SK-N-SH (cell line): ENCODE measurements at regions not wholly inside any gene's neighbourhood (a gene's known extent, or its start where the extent isn't known, plus 50 kb on each side); places are given as distances from the start of the nearest gene placed in this dataset.

Source experiments
- CTCF ChIA-PET: fragments of 300-600, 350-600 bp; formaldehyde crosslinking; extraction: SDS; loops from one replicate; lab custom pipeline; 2021; lab: Yijun Ruan, JAX
- POLR2A ChIA-PET: fragments of 350-600 bp; sonication (Branson Sonifier 250); formaldehyde crosslinking; extraction: SDS; loops from one replicate; lab custom pipeline; 2020; ENCODE audit warnings: antibody characterized with exemption, inconsistent platforms; lab: Yijun Ruan, JAX
- DNase-seq: peaks from one replicate; pipeline ENCODE4 v3.0.0; 2012
- H2AFZ ChIP-seq: fragments of 200-600 bp; sonication (generic); 2 replicates; pipeline ENCODE4 v1.8.1; 2016; ENCODE audit warnings: antibody characterized with exemption, mild to moderate bottlenecking, low read depth
- H3F3A ChIP-seq: fragments of 200-600 bp; sonication (generic); replicated peaks from 2 replicates; pipeline ENCODE3; 2016; ENCODE audit warnings: antibody characterized with exemption, mild to moderate bottlenecking; ENCODE audit not compliant: insufficient read depth
- H3K27ac ChIP-seq, 2 experiments: fragments of 200-500 bp in 1 of 2; fragments of 200-600 bp in 1 of 2; sonication (Bioruptor generic) in 1 of 2; sonication (generic), shearing (Covaris generic) in 1 of 2; 2 replicates each; pipeline versions ENCODE4 v1.5.1 to v1.6.1; 2014 to 2016; ENCODE audit warnings: low read depth in 2 of 2, inconsistent platforms in 1 of 2, low read length in 1 of 2, mild to moderate bottlenecking in 1 of 2, mixed read lengths in 1 of 2
- H3K27me3 ChIP-seq: fragments of 200-600 bp; sonication (generic), shearing (Covaris generic); 2 replicates; pipeline ENCODE4 v1.6.1; 2016; ENCODE audit warnings: mixed run types; ENCODE audit not compliant: insufficient read depth
- H3K36me3 ChIP-seq, 2 experiments: fragments of 200-500 bp in 1 of 2; fragments of 200-600 bp in 1 of 2; sonication (Bioruptor generic) in 1 of 2; sonication (generic) in 1 of 2; replicated peaks in 1 of 2; 2 replicates each; pipeline versions ENCODE3 to v1.5.1; 2014 to 2016; ENCODE audit warnings: low read length in 1 of 2, mild to moderate bottlenecking in 1 of 2; ENCODE audit not compliant: insufficient read depth in 2 of 2, control insufficient read depth in 1 of 2
- H3K4me1 ChIP-seq, 2 experiments: fragments of 200-500 bp in 1 of 2; fragments of 200-600 bp in 1 of 2; sonication (Bioruptor generic) in 1 of 2; sonication (generic), shearing (Covaris generic) in 1 of 2; 2 replicates each; pipeline versions ENCODE4 v1.5.1 to v1.6.1; 2014 to 2016; ENCODE audit warnings: low read depth in 1 of 2, low read length in 1 of 2, mixed run types in 1 of 2; ENCODE audit not compliant: insufficient read depth in 2 of 2, control insufficient read depth in 1 of 2
- H3K4me2 ChIP-seq: fragments of 200-600 bp; sonication (generic), shearing (Covaris generic); 2 replicates; pipeline ENCODE4 v1.6.1; 2017; ENCODE audit warnings: mixed run types
- H3K4me3 ChIP-seq, 2 experiments: fragments of 200-500 bp in 1 of 2; fragments of 200-600 bp in 1 of 2; sonication (Bioruptor generic) in 1 of 2; sonication (generic), shearing (Covaris generic) in 1 of 2; 2 replicates each; pipeline versions ENCODE4 v1.5.1 to v1.8.1; 2014 to 2016; ENCODE audit warnings: low read depth in 2 of 2, inconsistent platforms in 1 of 2, low read length in 1 of 2, mild to moderate bottlenecking in 1 of 2, mixed read lengths in 1 of 2, moderate library complexity in 1 of 2
- H3K79me2 ChIP-seq: fragments of 200-600 bp; sonication (generic); 2 replicates; pipeline ENCODE4 v1.8.1; 2017; ENCODE audit warnings: mild to moderate bottlenecking; ENCODE audit not compliant: insufficient read depth
- H3K9ac ChIP-seq: fragments of 200-600 bp; sonication (generic); 2 replicates; pipeline ENCODE4 v1.6.1; 2017; ENCODE audit warnings: mixed run types
- H3K9me2 ChIP-seq: fragments of 200-600 bp; sonication (generic); 2 replicates; pipeline ENCODE4 v1.6.1; 2017; ENCODE audit warnings: mixed run types
- H3K9me3 ChIP-seq: fragments of 200-600 bp; sonication (generic); 2 replicates; pipeline ENCODE4 v1.6.1; 2017; ENCODE audit warnings: mixed run types, mild to moderate bottlenecking, moderate library complexity
- H4K20me1 ChIP-seq: fragments of 200-600 bp; sonication (generic); 2 replicates; pipeline ENCODE4 v1.6.1; 2017; ENCODE audit warnings: mild to moderate bottlenecking, mixed run types; ENCODE audit not compliant: insufficient read depth
- CHD2 ChIP-seq: fragments of 150-350 bp; IDR thresholded peaks from 2 replicates; pipeline ENCODE4 v1.6.1; 2018; ENCODE audit warnings: low read length; ENCODE audit not compliant: partially characterized antibody
- GABPA ChIP-seq: IDR thresholded peaks from 2 replicates; pipeline ENCODE4 v1.4.0; 2012; ENCODE audit warnings: low read depth, mild to moderate bottlenecking
- JUND ChIP-seq: IDR thresholded peaks from 2 replicates; pipeline ENCODE4 v1.4.0; 2012
- MXI1 ChIP-seq: IDR thresholded peaks from 2 replicates; pipeline ENCODE4 v1.6.1; 2012; ENCODE audit warnings: mild to moderate bottlenecking, low read depth, low read length, improper control_type of control experiment
- NFIC ChIP-seq: IDR thresholded peaks from 2 replicates; pipeline ENCODE4 v1.4.0; 2012; ENCODE audit warnings: borderline replicate concordance
- RCOR1 ChIP-seq: fragments of 150-350 bp; IDR thresholded peaks from 2 replicates; pipeline ENCODE4 v1.6.1; 2017; ENCODE audit warnings: antibody characterized with exemption, low read length
- SIN3A ChIP-seq: IDR thresholded peaks from 2 replicates; pipeline ENCODE4 v1.6.1; 2012; ENCODE audit warnings: low read depth, mild to moderate bottlenecking, low read length, moderate library complexity, borderline replicate concordance
- TAF1 ChIP-seq: IDR thresholded peaks from 2 replicates; pipeline ENCODE4 v1.6.1; 2012; ENCODE audit warnings: low read depth, mild to moderate bottlenecking, low read length, moderate library complexity, borderline replicate concordance
- TCF12 ChIP-seq: IDR thresholded peaks from 2 replicates; pipeline ENCODE4 v1.4.0; 2012
- TEAD4 ChIP-seq: IDR thresholded peaks from 2 replicates; pipeline ENCODE4 v1.4.0; 2012; ENCODE audit warnings: mild to moderate bottlenecking, borderline replicate concordance; ENCODE audit not compliant: insufficient read depth
- WGBS: methylation state at CpG from one replicate; pipeline ENCODE4 v1.1.6; 2017; ENCODE audit warnings: low lambda C conversion rate; 5-methylcytosine and 5-hydroxymethylcytosine counted together
- TF ChIP-seq, protein P1 (sequence below): IDR thresholded peaks from 2 replicates; pipeline ENCODE4 v1.6.1; 2012; ENCODE audit warnings: mild to moderate bottlenecking, low read depth, low read length, moderate library complexity
- TF ChIP-seq, protein P2 (sequence below): fragments of 150-350 bp; IDR thresholded peaks from 2 replicates; pipeline ENCODE4 v1.6.1; 2016; ENCODE audit warnings: mild to moderate bottlenecking, low read depth, low read length
- TF ChIP-seq, protein P3 (sequence below): fragments of 200-600 bp; sonication (generic); IDR thresholded peaks from 2 replicates; pipeline ENCODE4 v1.6.1; 2017; ENCODE audit warnings: antibody characterized with exemption, mild to moderate bottlenecking, moderate library complexity

DNA sequence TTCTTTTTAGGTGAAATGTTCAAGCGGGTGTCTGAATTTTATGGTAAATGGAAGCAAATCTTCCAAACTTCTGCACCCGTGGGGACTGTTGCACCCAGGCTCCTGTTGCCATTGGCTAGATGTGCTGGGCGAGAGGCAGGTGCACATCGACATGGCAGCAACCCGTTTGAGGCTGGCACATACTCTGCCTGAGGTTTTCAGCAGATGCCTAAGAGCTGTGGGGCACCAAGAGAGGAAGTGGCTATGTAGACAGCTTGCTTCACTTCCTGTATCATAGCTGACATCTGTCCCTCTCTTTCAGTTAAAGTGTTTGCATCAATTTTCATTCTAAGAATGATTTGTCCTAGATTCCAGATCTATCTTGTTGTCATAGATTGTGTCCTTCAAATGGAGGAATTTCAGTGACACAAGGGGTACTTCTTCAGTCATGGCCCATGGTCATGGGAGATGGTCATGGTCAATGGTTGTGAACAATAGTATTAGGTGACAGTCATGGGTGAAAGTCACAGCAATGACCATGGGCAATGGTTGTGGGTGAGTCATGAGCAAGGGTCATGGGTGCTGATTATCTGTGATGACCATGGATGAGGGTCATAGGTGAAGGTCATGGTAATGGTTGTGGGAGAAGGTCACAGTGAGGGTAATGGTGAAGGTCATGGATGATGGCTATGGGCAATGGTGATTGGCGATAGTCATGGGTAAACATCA, 115.1 kb upstream of the IRX4 start:
- no peak overlapping the region for H2AFZ ChIP-seq
- H3K4me3 ChIP-seq = no peak overlapping the region
- H3K9ac ChIP-seq = no peak overlapping the region
- H3K9me2 ChIP-seq = no peaks in the 10 kb centered on the region
- ChIA-PET POLR2A (no interaction called here), CTCF (no interaction called here)
- H4K20me1 ChIP-seq = no peaks in the 10 kb centered on the region
- no peak for TF ChIP-seq RCOR1
- WGBS = 1% methylated on average over 6 of the region's 6 CpGs
- H3K4me2 ChIP-seq = no peak overlapping the region
- H3K27ac ChIP-seq = no peak overlapping the region
- no peaks in the 10 kb centered on the region for H3K79me2 ChIP-seq
- H3K36me3 ChIP-seq = no peaks in the 10 kb centered on the region
- H3K9me3 ChIP-seq = no peaks in the 10 kb centered on the region
- DNase-seq = no peak
- H3K4me1 ChIP-seq = no peaks in the 10 kb centered on the region
- no peaks in the 10 kb centered on the region for H3F3A ChIP-seq
- peaks cover 29% of the 10 kb centered on the region for H3K27me3 ChIP-seq

DNA sequence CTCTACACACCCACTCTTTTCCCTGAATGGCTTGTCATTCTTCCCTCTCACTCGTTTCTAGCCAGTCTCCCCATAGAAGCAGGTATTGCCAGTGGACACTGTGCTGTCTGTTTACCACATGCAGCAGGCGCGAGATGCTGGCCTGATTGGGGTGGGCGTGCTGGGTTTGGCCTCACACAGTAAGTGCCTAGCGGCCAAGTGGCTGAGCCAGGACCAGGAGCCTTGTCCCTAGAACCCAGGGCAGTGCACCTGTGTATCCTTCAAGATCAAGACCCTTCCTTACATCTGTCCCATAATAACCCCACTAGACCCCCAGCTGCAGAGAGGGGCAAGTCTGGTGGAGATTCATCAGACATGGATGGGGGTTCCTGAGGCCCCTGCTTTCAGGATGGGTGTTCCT, 112.8 kb upstream of the IRX4 start:
- TF ChIP-seq CHD2 = no peak
- TF ChIP-seq, all 33 proteins: peak for 0
- ChIA-PET POLR2A (no interaction called here), CTCF (no interaction called here)
- no peaks in the 10 kb centered on the region for H3K36me3 ChIP-seq
- H3K9me3 ChIP-seq = no peaks in the 10 kb centered on the region
- no peak overlapping the region for H3K27ac ChIP-seq
- H4K20me1 ChIP-seq = no peaks in the 10 kb centered on the region
- no peaks in the 10 kb centered on the region for H3K9me2 ChIP-seq
- no peak overlapping the region for H3K4me3 ChIP-seq
- H3K9ac ChIP-seq = no peak overlapping the region
- H3K4me2 ChIP-seq = no peak overlapping the region
- H2AFZ ChIP-seq = no peak overlapping the region
- H3K4me1 ChIP-seq = no peaks in the 10 kb centered on the region
- H3K27me3 ChIP-seq = peaks cover 10% of the 10 kb centered on the region
- H3F3A ChIP-seq = no peaks in the 10 kb centered on the region
- 3% methylated on average over 5 of the region's 5 CpGs for WGBS
- DNase-seq = no peak
- no peaks in the 10 kb centered on the region for H3K79me2 ChIP-seq

DNA sequence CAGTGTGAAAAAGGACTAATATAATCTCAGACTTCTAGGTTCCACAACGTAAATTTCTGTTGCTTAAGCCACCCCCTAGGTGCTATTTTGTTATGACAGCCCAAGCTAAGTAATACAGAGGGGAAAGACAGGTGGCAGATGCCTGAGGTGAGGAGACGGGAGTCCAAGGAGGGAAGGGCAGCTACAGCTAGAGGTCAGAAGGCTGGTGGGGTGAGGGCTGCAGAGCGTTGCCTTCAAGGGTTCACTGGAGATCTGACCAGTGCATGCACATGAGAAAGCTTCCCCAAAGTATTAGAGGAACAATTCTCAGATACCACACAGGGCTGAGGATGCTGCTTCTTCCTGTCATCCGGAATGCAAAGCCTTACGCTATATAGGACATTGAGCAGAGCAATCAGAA, 104.7 kb upstream of the IRX4 start:
- H3K27ac ChIP-seq = no peak overlapping the region
- no peaks in the 10 kb centered on the region for H3K36me3 ChIP-seq
- 1% methylated on average over 5 of the region's 5 CpGs for WGBS
- no peak overlapping the region for H3K9ac ChIP-seq
- H3F3A ChIP-seq = no peaks in the 10 kb centered on the region
- H3K4me2 ChIP-seq = no peak overlapping the region
- H3K79me2 ChIP-seq = no peaks in the 10 kb centered on the region
- no peaks in the 10 kb centered on the region for H3K9me2 ChIP-seq
- no peak overlapping the region for H3K4me3 ChIP-seq
- H2AFZ ChIP-seq = no peak overlapping the region
- H4K20me1 ChIP-seq = no peaks in the 10 kb centered on the region
- H3K4me1 ChIP-seq = no peaks in the 10 kb centered on the region
- ChIA-PET CTCF (no interaction called here), POLR2A (no interaction called here)
- peaks cover 8% of the 10 kb centered on the region; the same call in 1 of the 2 replicates for H3K27me3 ChIP-seq
- no peak for DNase-seq
- no peaks in the 10 kb centered on the region for H3K9me3 ChIP-seq
- TF ChIP-seq, protein P1, sequence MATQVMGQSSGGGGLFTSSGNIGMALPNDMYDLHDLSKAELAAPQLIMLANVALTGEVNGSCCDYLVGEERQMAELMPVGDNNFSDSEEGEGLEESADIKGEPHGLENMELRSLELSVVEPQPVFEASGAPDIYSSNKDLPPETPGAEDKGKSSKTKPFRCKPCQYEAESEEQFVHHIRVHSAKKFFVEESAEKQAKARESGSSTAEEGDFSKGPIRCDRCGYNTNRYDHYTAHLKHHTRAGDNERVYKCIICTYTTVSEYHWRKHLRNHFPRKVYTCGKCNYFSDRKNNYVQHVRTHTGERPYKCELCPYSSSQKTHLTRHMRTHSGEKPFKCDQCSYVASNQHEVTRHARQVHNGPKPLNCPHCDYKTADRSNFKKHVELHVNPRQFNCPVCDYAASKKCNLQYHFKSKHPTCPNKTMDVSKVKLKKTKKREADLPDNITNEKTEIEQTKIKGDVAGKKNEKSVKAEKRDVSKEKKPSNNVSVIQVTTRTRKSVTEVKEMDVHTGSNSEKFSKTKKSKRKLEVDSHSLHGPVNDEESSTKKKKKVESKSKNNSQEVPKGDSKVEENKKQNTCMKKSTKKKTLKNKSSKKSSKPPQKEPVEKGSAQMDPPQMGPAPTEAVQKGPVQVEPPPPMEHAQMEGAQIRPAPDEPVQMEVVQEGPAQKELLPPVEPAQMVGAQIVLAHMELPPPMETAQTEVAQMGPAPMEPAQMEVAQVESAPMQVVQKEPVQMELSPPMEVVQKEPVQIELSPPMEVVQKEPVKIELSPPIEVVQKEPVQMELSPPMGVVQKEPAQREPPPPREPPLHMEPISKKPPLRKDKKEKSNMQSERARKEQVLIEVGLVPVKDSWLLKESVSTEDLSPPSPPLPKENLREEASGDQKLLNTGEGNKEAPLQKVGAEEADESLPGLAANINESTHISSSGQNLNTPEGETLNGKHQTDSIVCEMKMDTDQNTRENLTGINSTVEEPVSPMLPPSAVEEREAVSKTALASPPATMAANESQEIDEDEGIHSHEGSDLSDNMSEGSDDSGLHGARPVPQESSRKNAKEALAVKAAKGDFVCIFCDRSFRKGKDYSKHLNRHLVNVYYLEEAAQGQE = no peak
- no peak for TF ChIP-seq TCF12
- TF ChIP-seq TAF1 = no peak
- TF ChIP-seq, protein P2, sequence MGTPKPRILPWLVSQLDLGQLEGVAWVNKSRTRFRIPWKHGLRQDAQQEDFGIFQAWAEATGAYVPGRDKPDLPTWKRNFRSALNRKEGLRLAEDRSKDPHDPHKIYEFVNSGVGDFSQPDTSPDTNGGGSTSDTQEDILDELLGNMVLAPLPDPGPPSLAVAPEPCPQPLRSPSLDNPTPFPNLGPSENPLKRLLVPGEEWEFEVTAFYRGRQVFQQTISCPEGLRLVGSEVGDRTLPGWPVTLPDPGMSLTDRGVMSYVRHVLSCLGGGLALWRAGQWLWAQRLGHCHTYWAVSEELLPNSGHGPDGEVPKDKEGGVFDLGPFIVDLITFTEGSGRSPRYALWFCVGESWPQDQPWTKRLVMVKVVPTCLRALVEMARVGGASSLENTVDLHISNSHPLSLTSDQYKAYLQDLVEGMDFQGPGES = no peak
- TF ChIP-seq GABPA = no peak
- no peak for TF ChIP-seq SIN3A
- TF ChIP-seq, protein P3, sequence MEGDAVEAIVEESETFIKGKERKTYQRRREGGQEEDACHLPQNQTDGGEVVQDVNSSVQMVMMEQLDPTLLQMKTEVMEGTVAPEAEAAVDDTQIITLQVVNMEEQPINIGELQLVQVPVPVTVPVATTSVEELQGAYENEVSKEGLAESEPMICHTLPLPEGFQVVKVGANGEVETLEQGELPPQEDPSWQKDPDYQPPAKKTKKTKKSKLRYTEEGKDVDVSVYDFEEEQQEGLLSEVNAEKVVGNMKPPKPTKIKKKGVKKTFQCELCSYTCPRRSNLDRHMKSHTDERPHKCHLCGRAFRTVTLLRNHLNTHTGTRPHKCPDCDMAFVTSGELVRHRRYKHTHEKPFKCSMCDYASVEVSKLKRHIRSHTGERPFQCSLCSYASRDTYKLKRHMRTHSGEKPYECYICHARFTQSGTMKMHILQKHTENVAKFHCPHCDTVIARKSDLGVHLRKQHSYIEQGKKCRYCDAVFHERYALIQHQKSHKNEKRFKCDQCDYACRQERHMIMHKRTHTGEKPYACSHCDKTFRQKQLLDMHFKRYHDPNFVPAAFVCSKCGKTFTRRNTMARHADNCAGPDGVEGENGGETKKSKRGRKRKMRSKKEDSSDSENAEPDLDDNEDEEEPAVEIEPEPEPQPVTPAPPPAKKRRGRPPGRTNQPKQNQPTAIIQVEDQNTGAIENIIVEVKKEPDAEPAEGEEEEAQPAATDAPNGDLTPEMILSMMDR = no peak
- TF ChIP-seq MXI1 = no peak
- TF ChIP-seq JUND = no peak
- TF ChIP-seq TEAD4 = no peak
- no peak for TF ChIP-seq NFIC
